ENCODE measurements at regions not wholly inside any gene's neighbourhood (a gene's known extent, or its start where the extent isn't known, plus 50 kb on each side); places are given as distances from the start of the nearest gene placed in this dataset.

DNA sequence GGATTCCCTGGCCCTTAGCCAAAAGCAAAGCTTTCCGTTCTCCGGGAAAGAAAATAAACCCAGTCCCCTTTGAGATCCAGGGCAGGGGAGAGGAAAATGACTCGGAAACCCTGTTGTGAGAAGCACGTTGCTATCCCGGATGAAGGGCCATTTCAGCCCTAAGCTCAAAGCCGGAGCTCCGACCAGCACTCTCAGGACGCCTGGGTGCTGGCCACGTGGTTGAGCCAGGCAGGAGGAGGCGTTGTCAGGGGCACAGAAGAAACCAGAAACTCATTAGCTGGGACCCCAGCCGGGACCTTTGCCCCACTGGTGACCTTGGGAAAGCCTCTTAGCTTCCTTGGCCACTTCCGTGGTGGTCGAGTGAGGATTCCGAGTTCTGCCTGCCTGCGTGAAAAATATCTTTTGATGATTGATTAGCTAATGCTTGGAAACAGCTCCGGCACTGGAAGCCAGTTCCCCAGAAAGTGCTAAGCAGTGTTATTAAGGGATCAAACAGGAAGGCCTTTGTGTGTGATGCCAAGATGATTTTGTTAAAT lies 57.6 kb upstream of the FZD10 start:
- DNase-seq = no peak

DNA sequence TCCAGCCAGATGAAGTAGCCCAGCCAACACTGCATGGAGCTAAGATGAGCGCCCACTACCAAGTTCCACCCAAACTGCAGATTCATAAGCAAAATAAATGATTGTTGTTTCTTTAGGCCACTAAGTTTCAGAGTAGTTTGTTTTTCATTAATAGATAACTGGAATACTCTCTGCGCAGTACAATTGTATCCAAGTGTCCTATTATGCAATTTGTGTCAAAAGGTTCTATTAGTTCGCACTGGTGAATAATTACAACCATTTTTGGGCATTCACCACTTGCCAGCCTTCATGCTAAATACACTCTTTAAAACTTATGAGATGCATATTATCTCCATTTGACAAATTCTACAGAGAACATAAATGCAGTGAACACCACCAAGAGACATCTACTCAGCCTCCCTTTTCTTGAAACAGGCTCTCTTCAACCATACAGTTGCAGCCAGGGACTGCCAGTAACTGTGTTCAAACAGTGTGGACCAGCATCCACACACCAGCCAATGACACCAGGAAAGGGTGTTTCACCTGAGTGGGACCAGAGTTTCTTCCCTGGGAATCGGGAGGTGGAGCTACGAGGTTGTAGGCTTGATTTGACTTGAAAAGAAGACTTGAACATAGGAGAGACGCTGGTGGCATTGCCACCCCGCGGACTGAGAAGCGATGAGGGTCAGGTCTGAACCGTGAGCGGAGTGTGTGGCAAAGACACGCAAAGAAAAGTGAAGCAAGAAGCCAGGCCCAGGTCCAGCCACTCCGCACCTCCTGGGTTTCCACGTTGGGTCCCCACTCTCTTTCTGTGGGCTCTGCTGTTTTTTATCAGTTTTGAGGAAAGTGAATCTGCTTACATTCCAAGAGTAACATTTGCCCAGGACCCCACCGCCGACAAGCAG lies 53.0 kb upstream of the FZD10 start:
- DNase-seq = no peak

DNA sequence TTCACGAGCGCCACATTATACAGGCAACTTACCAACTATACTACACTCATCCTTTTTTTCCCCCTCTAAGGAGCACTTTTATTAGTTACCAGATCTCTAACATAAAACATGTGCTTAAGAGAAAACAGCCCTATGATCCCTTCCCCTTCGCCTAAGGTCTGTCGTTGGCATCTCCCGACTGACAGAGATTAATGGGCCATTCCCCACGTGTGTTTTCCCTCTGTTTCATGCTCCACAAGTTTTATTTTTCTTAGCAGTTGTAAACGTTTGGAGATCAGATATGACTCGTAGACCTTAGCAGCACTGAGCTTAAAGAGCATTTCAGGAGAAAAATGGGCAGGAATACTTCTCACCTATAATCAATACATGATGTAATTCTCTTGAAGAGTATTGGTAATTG lies 51.4 kb upstream of the FZD10 start:
- no peak for DNase-seq

DNA sequence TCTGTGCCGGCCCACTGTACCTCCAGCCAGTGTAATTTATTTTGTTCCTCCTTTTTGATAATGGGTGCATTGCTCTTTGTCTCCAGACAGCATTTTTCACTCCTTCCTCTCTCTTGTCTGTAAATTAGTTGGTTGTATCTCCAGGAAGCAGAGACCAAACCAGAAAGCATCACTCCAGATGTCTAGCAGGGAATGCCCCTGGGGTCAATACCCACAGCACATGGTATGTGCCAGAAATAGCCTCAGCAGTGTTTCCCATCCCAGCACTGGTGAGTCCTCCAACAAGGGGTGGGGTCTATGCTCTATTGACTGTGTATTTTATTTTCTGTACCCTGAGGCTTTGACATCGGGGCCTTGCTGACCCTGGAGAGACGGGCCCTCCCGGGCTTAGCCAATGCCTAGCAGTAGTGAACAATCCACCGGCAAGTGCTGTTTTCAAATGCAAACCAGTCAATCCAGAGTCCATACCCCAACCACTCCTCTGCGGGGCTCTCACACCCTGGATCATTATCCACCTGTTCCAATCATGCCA lies 50.2 kb upstream of the FZD10 start:
- DNase-seq = no peak

All from suppressor macrophage treated with lipopolysaccharide for 4 hours (primary cell).